ENCODE measurements at regions not wholly inside any gene's neighbourhood (a gene's known extent, or its start where the extent isn't known, plus 50 kb on each side); places are given as distances from the start of the nearest gene placed in this dataset.

- Histone ChIP-seq H3K27me3 (ENCODE audit: control insufficient read depth, insufficient read depth, low read length) (no peaks in the 10 kb centered on the region), H3K4me3 (ENCODE audit: low read depth, low read length) (no peak overlapping the region), H3K36me3 (ENCODE audit: control insufficient read depth, insufficient read depth, low read length) (no peaks in the 10 kb centered on the region)
- DNase-seq (ENCODE audit: low read depth) (no peak), FAIRE-seq (no peak)
- TF ChIP-seq CTCF (IDR thresholded peaks at IDR 0.05; ENCODE audit: insufficient read depth, low read length, severe bottlenecking): no peak
Measured at GRCh38 chr7:111663771-111664170, 101.5 kb upstream of the IMMP2L start.

GRCh38 chr7:111662386-111662785 is 100.1 kb upstream of the IMMP2L start:
- H3K4me3 ChIP-seq (ENCODE audit: low read depth, low read length): no peak overlapping the region
- no peak for FAIRE-seq
- no peak for TF ChIP-seq CTCF (IDR thresholded peaks at IDR 0.05; ENCODE audit: insufficient read depth, low read length, severe bottlenecking)

GRCh38 chr7:111660478-111660877 is 98.2 kb upstream of the IMMP2L start:
- FAIRE-seq: no peak
- TF ChIP-seq CTCF (IDR thresholded peaks at IDR 0.05; ENCODE audit: insufficient read depth, low read length, severe bottlenecking): no peak
- H3K27me3 ChIP-seq (ENCODE audit: control insufficient read depth, insufficient read depth, low read length): no peaks in the 10 kb centered on the region

More at GRCh38 chr7:111662386-111662785, 100.1 kb upstream of the IMMP2L start:
- Histone ChIP-seq H3K36me3 (ENCODE audit: control insufficient read depth, insufficient read depth, low read length) (no peaks in the 10 kb centered on the region), H3K27me3 (ENCODE audit: control insufficient read depth, insufficient read depth, low read length) (no peaks in the 10 kb centered on the region)
- no peak for DNase-seq (ENCODE audit: low read depth)

GRCh38 chr7:111658546-111658945 is 96.3 kb upstream of the IMMP2L start:
- no peak for FAIRE-seq

More at GRCh38 chr7:111660478-111660877, 98.2 kb upstream of the IMMP2L start:
- no peak for DNase-seq (ENCODE audit: low read depth)
- no peak overlapping the region for H3K4me3 ChIP-seq (ENCODE audit: low read depth, low read length)
- H3K36me3 ChIP-seq (ENCODE audit: control insufficient read depth, insufficient read depth, low read length): no peaks in the 10 kb centered on the region

GRCh38 chr7:111657018-111657417 is 94.7 kb upstream of the IMMP2L start:
- Histone ChIP-seq H3K27me3 (ENCODE audit: control insufficient read depth, insufficient read depth, low read length) (no peaks in the 10 kb centered on the region), H3K36me3 (ENCODE audit: control insufficient read depth, insufficient read depth, low read length) (no peaks in the 10 kb centered on the region), H3K4me3 (ENCODE audit: low read depth, low read length) (no peak overlapping the region)
- FAIRE-seq: no peak
- DNase-seq (ENCODE audit: low read depth): no peak
- no peak for TF ChIP-seq CTCF (IDR thresholded peaks at IDR 0.05; ENCODE audit: insufficient read depth, low read length, severe bottlenecking)

More at GRCh38 chr7:111658546-111658945, 96.3 kb upstream of the IMMP2L start:
- Histone ChIP-seq H3K4me3 (ENCODE audit: low read depth, low read length) (no peak overlapping the region), H3K27me3 (ENCODE audit: control insufficient read depth, insufficient read depth, low read length) (no peaks in the 10 kb centered on the region), H3K36me3 (ENCODE audit: control insufficient read depth, insufficient read depth, low read length) (no peaks in the 10 kb centered on the region)
- no peak for DNase-seq (ENCODE audit: low read depth)
- TF ChIP-seq CTCF (IDR thresholded peaks at IDR 0.05; ENCODE audit: insufficient read depth, low read length, severe bottlenecking): no peak

GRCh38 chr7:111654343-111654742 is 92.1 kb upstream of the IMMP2L start:
- Histone ChIP-seq H3K36me3 (ENCODE audit: control insufficient read depth, insufficient read depth, low read length) (no peaks in the 10 kb centered on the region), H3K4me3 (ENCODE audit: low read depth, low read length) (no peak overlapping the region), H3K27me3 (ENCODE audit: control insufficient read depth, insufficient read depth, low read length) (no peaks in the 10 kb centered on the region)
- DNase-seq (ENCODE audit: low read depth) (no peak), FAIRE-seq (no peak)
- no peak for TF ChIP-seq CTCF (IDR thresholded peaks at IDR 0.05; ENCODE audit: insufficient read depth, low read length, severe bottlenecking)
